Medulla oblongata (tissue), 1 donor: ENCODE measurements at regions not wholly inside any gene's neighbourhood (a gene's known extent, or its start where the extent isn't known, plus 50 kb on each side); places are given as distances from the start of the nearest gene placed in this dataset.

Experiments
- DNase-seq: peaks from one replicate; pipeline ENCODE4 v3.0.0-alpha.2; 2015; ENCODE audit errors: extremely low spot score

- no peak for DNase-seq
Measured at GRCh38 chr17:69605571-69605970, 191.1 kb downstream of the MAP2K6 start.

GRCh38 chr17:69606142-69606800 is 191.8 kb downstream of the MAP2K6 start:
- no peak for DNase-seq

GRCh38 chr17:69607162-69607834 is 192.8 kb downstream of the MAP2K6 start:
- DNase-seq, result peak; percentile 91

GRCh38 chr17:69608141-69608540 is 193.6 kb downstream of the MAP2K6 start:
- no peak for DNase-seq

- DNase-seq, result peak; percentile 31
Measured at GRCh38 chr17:69608808-69609472, 194.4 kb downstream of the MAP2K6 start.

GRCh38 chr17:69609473-69610305 is 195.2 kb downstream of the MAP2K6 start:
- DNase-seq, result peak; percentile 54

GRCh38 chr17:69620363-69620762 is 205.9 kb downstream of the MAP2K6 start:
- no peak for DNase-seq

- no peak for DNase-seq
Measured at GRCh38 chr17:69625474-69625873, 211.0 kb downstream of the MAP2K6 start.

GRCh38 chr17:69630056-69630635 is 215.6 kb downstream of the MAP2K6 start:
- no peak for DNase-seq

GRCh38 chr17:69634844-69635243 is 220.3 kb downstream of the MAP2K6 start:
- no peak for DNase-seq

- peak; percentile 27 for DNase-seq
Measured at GRCh38 chr17:69637446-69638156, 223.1 kb downstream of the MAP2K6 start.

GRCh38 chr17:69639096-69639495 is 224.6 kb downstream of the MAP2K6 start:
- DNase-seq, result no peak

- DNase-seq, result no peak
Measured at GRCh38 chr17:69640073-69640472, 225.6 kb downstream of the MAP2K6 start.

GRCh38 chr17:69643686-69644085 is 229.2 kb downstream of the MAP2K6 start:
- DNase-seq, result no peak

- no peak for DNase-seq
Measured at GRCh38 chr17:69646729-69647128, 232.2 kb downstream of the MAP2K6 start.

- DNase-seq, result no peak
Measured at GRCh38 chr17:69650881-69651280, 236.4 kb downstream of the MAP2K6 start.

GRCh38 chr17:69651921-69652320 is 237.4 kb downstream of the MAP2K6 start:
- DNase-seq, result no peak

- DNase-seq, result no peak
Measured at GRCh38 chr17:69654981-69655855, 240.7 kb downstream of the MAP2K6 start.

- DNase-seq, result no peak
Measured at GRCh38 chr17:69655902-69656301, 241.4 kb downstream of the MAP2K6 start.
